CD4-positive, alpha-beta T cell (primary cell): ENCODE measurements at regions not wholly inside any gene's neighbourhood (a gene's known extent, or its start where the extent isn't known, plus 50 kb on each side); places are given as distances from the start of the nearest gene placed in this dataset.
"Not testable (repeated sequence)": the region's sequence is repeated elsewhere in the genome, so short reads cannot be mapped to it uniquely, and the experiment has no call there.

Experiments
- ATAC-seq: fragments of 200-7000 bp; cut with Tn5 transposase; one replicate; pipeline ENCODE4 v1.10.0; 2022; ENCODE audit warnings: mild to moderate bottlenecking; ENCODE audit not compliant: poor library complexity
- CTCF ChIA-PET: fragments of 350-600 bp; sonication (Branson Sonifier 250); formaldehyde crosslinking; loops from one replicate; lab custom pipeline; 2021; ENCODE audit warnings: antibody characterized with exemption, inconsistent platforms; lab: Charles Lee
- POLR2A ChIA-PET: fragments of 350-600 bp; sonication (Branson Sonifier 250); formaldehyde crosslinking; loops from one replicate; lab custom pipeline; 2021; ENCODE audit warnings: antibody characterized with exemption, inconsistent platforms; lab: Charles Lee
- DNase-seq, 14 experiments: peaks; one replicate each; pipeline ENCODE4 v3.0.0-alpha.2; 2013 to 2020; ENCODE audit warnings: mixed read lengths in 2 of 14
- H3K27ac ChIP-seq, 2 donors: one replicate each; pipeline versions ENCODE4 v1.5.1 to v1.7.0; 2013; ENCODE audit warnings: low read length in 2 of 2, low read depth in 1 of 2, mild to moderate bottlenecking in 1 of 2
- H3K27me3 ChIP-seq, 2 experiments: 1 replicate in 1 of 2; 2 replicates in 1 of 2; pipeline versions ENCODE4 v1.6.1 to v1.7.0; 2013; ENCODE audit warnings: low read length in 2 of 2, control low read depth in 1 of 2, mild to moderate bottlenecking in 1 of 2, moderate library complexity in 1 of 2; ENCODE audit not compliant: insufficient read depth in 2 of 2, control insufficient read depth in 1 of 2
- H3K36me3 ChIP-seq: one replicate; pipeline ENCODE4 v1.6.1; 2013; ENCODE audit warnings: low read length, control low read depth; ENCODE audit not compliant: insufficient read depth
- H3K4me1 ChIP-seq: one replicate; pipeline ENCODE4 v1.6.1; 2013; ENCODE audit warnings: low read length, control low read depth; ENCODE audit not compliant: insufficient read depth
- H3K4me3 ChIP-seq: one replicate; pipeline ENCODE4 v1.5.1; 2013; ENCODE audit warnings: mild to moderate bottlenecking, low read length, moderate library complexity
- H3K9me3 ChIP-seq, 2 experiments: 1 replicate in 1 of 2; 2 replicates in 1 of 2; pipeline versions ENCODE4 v1.6.1 to v1.7.0; 2013; ENCODE audit warnings: low read length in 2 of 2, mild to moderate bottlenecking in 2 of 2, control low read depth in 1 of 2, moderate library complexity in 1 of 2; ENCODE audit not compliant: control insufficient read depth in 1 of 2, insufficient read depth in 1 of 2
- H3K27ac Mint-ChIP-seq: one replicate; pipeline ENCODE4 v1.8.0; 2020; ENCODE audit warnings: mixed read lengths
- H3K27me3 Mint-ChIP-seq: one replicate; pipeline ENCODE4 v1.8.0; 2021; ENCODE audit warnings: mixed read lengths
- H3K36me3 Mint-ChIP-seq: one replicate; pipeline ENCODE4 v1.8.0; 2021; ENCODE audit warnings: low read depth, mixed read lengths
- H3K4me1 Mint-ChIP-seq: one replicate; pipeline ENCODE4 v1.8.0; 2021; ENCODE audit warnings: low read depth, mixed read lengths
- H3K4me3 Mint-ChIP-seq: one replicate; pipeline ENCODE4 v1.8.0; 2020; ENCODE audit warnings: mild to moderate bottlenecking, mixed read lengths
- H3K9me3 Mint-ChIP-seq: one replicate; pipeline ENCODE4 v1.8.0; 2020; ENCODE audit warnings: mixed read lengths
- intact Hi-C, 2 experiments: fragments of 100-400 bp; cut with DNase I in 1 of 2; cut with micrococcal nuclease in 1 of 2; formaldehyde crosslinking; loops; one replicate each; pipeline versions ENCODE4 v1.15.1 to v1.9.0; 2023 to 2025; cut with DNase I, micrococcal nuclease
- TF ChIP-seq, protein P1 (sequence below): fragments of 200-600 bp; IDR thresholded peaks from one replicate; pipeline ENCODE4 v1.8.0; 2022; ENCODE audit warnings: antibody characterized with exemption, mild to moderate bottlenecking

DNA sequence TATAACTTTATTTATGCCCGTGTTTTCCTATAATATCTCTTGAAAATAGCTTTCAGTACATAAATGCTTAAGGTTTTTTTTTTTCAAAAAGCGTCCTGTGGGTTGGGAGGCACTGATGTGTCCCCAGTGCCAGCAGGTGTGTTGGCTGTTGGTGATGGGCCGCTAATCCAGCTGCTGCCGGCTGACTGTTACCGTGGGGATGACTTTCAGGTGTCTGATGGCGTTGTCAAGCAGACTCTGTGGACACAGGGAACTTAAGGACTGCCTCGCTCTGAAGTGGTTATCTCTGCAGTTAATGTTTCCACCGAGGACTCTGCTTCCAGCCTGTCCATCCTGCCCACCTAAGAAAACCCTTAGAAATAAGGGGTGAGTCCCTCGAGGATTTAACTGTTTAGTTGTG is 94.5 kb downstream of the ANKRD10 start:
- no peaks in the 10 kb centered on the region for H3K9me3 ChIP-seq
- Mint-ChIP-seq H3K9me3 (no peaks in the 10 kb centered on the region), H3K27ac (no peak overlapping the region), H3K27me3 (peaks cover 11% of the 10 kb centered on the region), H3K36me3 (no peaks in the 10 kb centered on the region), H3K4me1 (peaks cover 6% of the 10 kb centered on the region), H3K4me3 (no peak overlapping the region)
- H3K4me3 ChIP-seq = no peak overlapping the region
- H3K36me3 ChIP-seq = no peaks in the 10 kb centered on the region
- ChIA-PET POLR2A (interaction anchor here (0.6 kb wide), 1 partner anchor 112 kb away, joined by 3 read pairs; no protein-coding TSS in a partner anchor), CTCF (no interaction called here)
- TF ChIP-seq, protein P1, sequence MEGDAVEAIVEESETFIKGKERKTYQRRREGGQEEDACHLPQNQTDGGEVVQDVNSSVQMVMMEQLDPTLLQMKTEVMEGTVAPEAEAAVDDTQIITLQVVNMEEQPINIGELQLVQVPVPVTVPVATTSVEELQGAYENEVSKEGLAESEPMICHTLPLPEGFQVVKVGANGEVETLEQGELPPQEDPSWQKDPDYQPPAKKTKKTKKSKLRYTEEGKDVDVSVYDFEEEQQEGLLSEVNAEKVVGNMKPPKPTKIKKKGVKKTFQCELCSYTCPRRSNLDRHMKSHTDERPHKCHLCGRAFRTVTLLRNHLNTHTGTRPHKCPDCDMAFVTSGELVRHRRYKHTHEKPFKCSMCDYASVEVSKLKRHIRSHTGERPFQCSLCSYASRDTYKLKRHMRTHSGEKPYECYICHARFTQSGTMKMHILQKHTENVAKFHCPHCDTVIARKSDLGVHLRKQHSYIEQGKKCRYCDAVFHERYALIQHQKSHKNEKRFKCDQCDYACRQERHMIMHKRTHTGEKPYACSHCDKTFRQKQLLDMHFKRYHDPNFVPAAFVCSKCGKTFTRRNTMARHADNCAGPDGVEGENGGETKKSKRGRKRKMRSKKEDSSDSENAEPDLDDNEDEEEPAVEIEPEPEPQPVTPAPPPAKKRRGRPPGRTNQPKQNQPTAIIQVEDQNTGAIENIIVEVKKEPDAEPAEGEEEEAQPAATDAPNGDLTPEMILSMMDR = no peak
- no peaks in the 10 kb centered on the region for H3K27me3 ChIP-seq
- ATAC-seq (no peak), DNase-seq (no peak)
- H3K27ac ChIP-seq = no peak overlapping the region
- peaks cover 6% of the 10 kb centered on the region for H3K4me1 ChIP-seq
- intact Hi-C loops = loop anchor here in 1 of 2 experiments (5.0 kb wide), 1 partner anchor 598 kb away; no protein-coding TSS in a partner anchor

DNA sequence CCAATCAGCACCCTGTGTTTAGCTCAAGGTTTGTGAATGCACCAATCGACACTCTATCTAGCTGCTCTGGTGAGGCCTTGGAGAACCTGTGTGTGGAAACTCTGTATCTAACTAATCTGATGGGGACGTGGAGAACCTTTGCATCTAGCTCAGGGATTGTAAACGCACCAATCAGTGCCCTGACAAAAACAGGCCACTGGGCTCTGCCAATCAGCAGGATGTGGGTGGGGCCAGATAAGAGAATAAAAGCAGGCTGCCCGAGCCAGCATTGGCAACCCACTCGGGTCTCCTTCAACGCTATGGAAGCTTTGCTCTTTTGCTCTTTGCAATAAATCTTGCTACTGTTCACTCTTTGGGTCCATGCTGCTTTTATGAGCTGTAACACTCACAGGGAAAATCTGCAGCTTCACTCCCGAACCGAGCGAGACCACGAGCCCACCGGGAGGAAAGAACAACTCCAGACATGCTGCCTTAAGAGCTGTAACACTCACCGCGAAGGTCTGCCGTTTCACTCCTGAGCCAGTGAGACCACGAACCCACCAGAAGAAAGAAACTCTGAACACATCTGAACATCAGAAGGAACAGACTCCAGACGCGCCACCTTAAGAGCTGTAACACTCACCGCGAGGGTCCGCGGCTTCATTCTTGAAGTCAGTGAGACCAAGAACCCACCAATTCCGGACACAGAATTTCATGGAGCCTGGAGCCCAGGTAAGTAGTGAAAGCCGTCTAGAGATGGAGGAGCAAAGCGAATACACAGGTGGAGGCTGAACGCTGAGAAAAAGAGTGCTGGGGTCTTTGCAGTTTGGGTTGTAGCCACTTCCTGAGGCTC is 92.8 kb downstream of the ANKRD10 start:
- H3K27me3 ChIP-seq, H3K9me3 ChIP-seq, H3K4me1 Mint-ChIP-seq, CTCF ChIA-PET, H3K36me3 ChIP-seq, ATAC-seq, H3K36me3 Mint-ChIP-seq, H3K9me3 Mint-ChIP-seq, H3K4me1 ChIP-seq, H3K27ac ChIP-seq: not testable (repeated sequence)
- Mint-ChIP-seq H3K27me3 (peaks cover 11% of the 10 kb centered on the region), H3K27ac (peak overlapping the region; percentile 49), H3K4me3 (peak overlapping the region; percentile 83)
- POLR2A ChIA-PET = interaction anchor here (0.8 kb wide), 1 partner anchor 107 kb away, joined by 3 read pairs; no protein-coding TSS in a partner anchor
- peak in 1 of 14 experiments; percentile 21 for DNase-seq
- intact Hi-C loops = loop anchor here in 1 of 2 experiments (5.0 kb wide), 1 partner anchor 600 kb away; no protein-coding TSS in a partner anchor
- H3K4me3 ChIP-seq = peak overlapping the region; percentile 48

DNA sequence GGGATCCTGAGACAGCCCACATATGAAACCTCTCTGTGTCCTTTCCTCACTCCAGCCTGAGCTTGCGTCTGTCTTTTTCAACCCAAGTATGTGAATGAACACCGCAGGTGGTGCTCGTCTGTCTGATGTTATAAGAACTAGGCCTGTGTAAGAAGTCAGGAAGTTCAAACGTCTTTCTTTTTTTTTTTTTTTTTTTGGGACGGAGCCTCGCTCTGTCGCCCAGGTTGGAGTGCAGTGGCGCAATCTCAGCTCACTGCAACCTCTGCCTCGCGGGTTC is 92.3 kb downstream of the ANKRD10 start:
- H3K27me3 ChIP-seq = no peaks in the 10 kb centered on the region
- H3K4me1 Mint-ChIP-seq = peaks cover 6% of the 10 kb centered on the region
- TF ChIP-seq, protein P1 = no peak
- peak overlapping the region; percentile 49 for H3K27ac Mint-ChIP-seq
- H3K4me3 Mint-ChIP-seq = peak overlapping the region; percentile 83
- H3K4me3 ChIP-seq = peak overlapping the region; percentile 48
- POLR2A ChIA-PET = no interaction called here
- DNase-seq (peak in 1 of 14 experiments; percentile 17), ATAC-seq (no peak)
- H3K9me3 Mint-ChIP-seq = no peaks in the 10 kb centered on the region
- H3K36me3 Mint-ChIP-seq = no peaks in the 10 kb centered on the region
- CTCF ChIA-PET = no interaction called here
- intact Hi-C loops = loop anchor here in 1 of 2 experiments (5.0 kb wide), 1 partner anchor 600 kb away; no protein-coding TSS in a partner anchor
- peaks cover 11% of the 10 kb centered on the region for H3K27me3 Mint-ChIP-seq
- H3K36me3 ChIP-seq = no peaks in the 10 kb centered on the region
- H3K27ac ChIP-seq = no peak overlapping the region
- peaks cover 6% of the 10 kb centered on the region for H3K4me1 ChIP-seq
- H3K9me3 ChIP-seq = no peaks in the 10 kb centered on the region
